ENCODE measurements at regions not wholly inside any gene's neighbourhood (a gene's known extent, or its start where the extent isn't known, plus 50 kb on each side); places are given as distances from the start of the nearest gene placed in this dataset.

- H3K4me3 ChIP-seq (ENCODE audit: low read depth, low read length), result no peak overlapping the region
- no peak for DNase-seq (ENCODE audit: low read depth, low spot score)
- no peak for TF ChIP-seq CTCF (IDR thresholded peaks at IDR 0.05; ENCODE audit: insufficient read depth, low read length, missing control alignments)
- ChIA-PET CTCF (no interaction called here), POLR2A (no interaction called here)
These were observed 494.8 kb upstream of the KLHL29 start for GRCh38 chr2:22890132-22890531.

GRCh38 chr2:22893761-22894517 is 491.0 kb upstream of the KLHL29 start:
- ChIA-PET POLR2A (no interaction called here), CTCF (no interaction called here)
- TF ChIP-seq CTCF (IDR thresholded peaks at IDR 0.05; ENCODE audit: insufficient read depth, low read length, missing control alignments), result no peak
- H3K4me3 ChIP-seq (ENCODE audit: low read depth, low read length), result no peak overlapping the region
- no peak for DNase-seq (ENCODE audit: low read depth, low spot score)

GRCh38 chr2:22894761-22895160 is 490.2 kb upstream of the KLHL29 start:
- no peak for DNase-seq (ENCODE audit: low read depth, low spot score)
- no peak overlapping the region for H3K4me3 ChIP-seq (ENCODE audit: low read depth, low read length)
- POLR2A ChIA-PET, result no interaction called here
- TF ChIP-seq CTCF (IDR thresholded peaks at IDR 0.05; ENCODE audit: insufficient read depth, low read length, missing control alignments), result no peak
- CTCF ChIA-PET, result no interaction called here

GRCh38 chr2:22897428-22897827 is 487.6 kb upstream of the KLHL29 start:
- ChIA-PET CTCF (no interaction called here), POLR2A (no interaction called here)
- no peak for DNase-seq (ENCODE audit: low read depth, low spot score)
- no peak for TF ChIP-seq CTCF (IDR thresholded peaks at IDR 0.05; ENCODE audit: insufficient read depth, low read length, missing control alignments)
- H3K4me3 ChIP-seq (ENCODE audit: low read depth, low read length), result no peak overlapping the region

GRCh38 chr2:22900674-22901073 is 484.3 kb upstream of the KLHL29 start:
- H3K4me3 ChIP-seq (ENCODE audit: low read depth, low read length), result no peak overlapping the region
- POLR2A ChIA-PET, result no interaction called here
- TF ChIP-seq CTCF (IDR thresholded peaks at IDR 0.05; ENCODE audit: insufficient read depth, low read length, missing control alignments), result no peak
- DNase-seq (ENCODE audit: low read depth, low spot score), result no peak
- CTCF ChIA-PET, result no interaction called here

GRCh38 chr2:22901471-22902179 is 483.4 kb upstream of the KLHL29 start:
- ChIA-PET POLR2A (no interaction called here), CTCF (no interaction called here)
- no peak overlapping the region for H3K4me3 ChIP-seq (ENCODE audit: low read depth, low read length)
- TF ChIP-seq CTCF (IDR thresholded peaks at IDR 0.05; ENCODE audit: insufficient read depth, low read length, missing control alignments), result no peak
- no peak for DNase-seq (ENCODE audit: low read depth, low spot score)

All from AG04449 (cell line).